MM.1S (cell line): ENCODE measurements at regions not wholly inside any gene's neighbourhood (a gene's known extent, or its start where the extent isn't known, plus 50 kb on each side); places are given as distances from the start of the nearest gene placed in this dataset.

Experiments
- EZH2 ChIP-seq: fragments of 300-600 bp; sonication (generic); optimal IDR thresholded peaks from 2 replicates; pipeline ENCODE3; 2017; ENCODE audit warnings: low read depth, mild to moderate bottlenecking, antibody characterized with exemption, low read length, mixed read lengths
- EZH2phosphoT487 ChIP-seq: fragments of 300-600 bp; sonication (generic); IDR thresholded peaks from 2 replicates; pipeline ENCODE4 v1.6.1; 2018; ENCODE audit warnings: antibody characterized with exemption, low read length
- TF ChIP-seq, protein P1 (sequence below): fragments of 300-600 bp; sonication (generic); IDR thresholded peaks from 2 replicates; pipeline ENCODE4 v1.5.1; 2016; ENCODE audit warnings: antibody characterized with exemption, low read length, mixed read lengths

DNA sequence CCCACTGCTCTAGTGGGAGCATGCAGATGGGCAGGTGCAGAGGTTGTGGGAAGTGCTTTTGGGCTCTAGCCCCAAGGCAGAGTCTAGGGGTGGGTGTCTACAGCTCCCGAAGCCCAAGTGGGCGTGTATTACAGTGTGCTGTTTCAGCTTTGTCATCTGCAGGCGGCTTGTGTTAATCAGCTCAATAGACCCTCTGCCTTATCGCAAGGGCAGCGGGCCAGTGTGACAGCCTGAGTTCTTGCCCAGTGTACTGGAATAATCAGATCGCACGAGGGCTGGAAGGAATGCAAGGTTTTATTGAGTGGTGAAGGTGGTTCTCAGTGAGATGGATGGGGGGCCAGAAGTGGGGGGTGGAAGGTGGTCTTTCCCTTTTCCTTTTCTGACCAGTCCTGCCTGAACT, 529.4 kb upstream of the AMOT start:
- TF ChIP-seq, protein P1, sequence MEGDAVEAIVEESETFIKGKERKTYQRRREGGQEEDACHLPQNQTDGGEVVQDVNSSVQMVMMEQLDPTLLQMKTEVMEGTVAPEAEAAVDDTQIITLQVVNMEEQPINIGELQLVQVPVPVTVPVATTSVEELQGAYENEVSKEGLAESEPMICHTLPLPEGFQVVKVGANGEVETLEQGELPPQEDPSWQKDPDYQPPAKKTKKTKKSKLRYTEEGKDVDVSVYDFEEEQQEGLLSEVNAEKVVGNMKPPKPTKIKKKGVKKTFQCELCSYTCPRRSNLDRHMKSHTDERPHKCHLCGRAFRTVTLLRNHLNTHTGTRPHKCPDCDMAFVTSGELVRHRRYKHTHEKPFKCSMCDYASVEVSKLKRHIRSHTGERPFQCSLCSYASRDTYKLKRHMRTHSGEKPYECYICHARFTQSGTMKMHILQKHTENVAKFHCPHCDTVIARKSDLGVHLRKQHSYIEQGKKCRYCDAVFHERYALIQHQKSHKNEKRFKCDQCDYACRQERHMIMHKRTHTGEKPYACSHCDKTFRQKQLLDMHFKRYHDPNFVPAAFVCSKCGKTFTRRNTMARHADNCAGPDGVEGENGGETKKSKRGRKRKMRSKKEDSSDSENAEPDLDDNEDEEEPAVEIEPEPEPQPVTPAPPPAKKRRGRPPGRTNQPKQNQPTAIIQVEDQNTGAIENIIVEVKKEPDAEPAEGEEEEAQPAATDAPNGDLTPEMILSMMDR: no peak
- TF ChIP-seq EZH2 (no peak), EZH2phosphoT487 (no peak)
